MM.1S (cell line): ENCODE measurements at regions not wholly inside any gene's neighbourhood (a gene's known extent, or its start where the extent isn't known, plus 50 kb on each side); places are given as distances from the start of the nearest gene placed in this dataset.

ENCODE experiments used
- EZH2 ChIP-seq: fragments of 300-600 bp; sonication (generic); optimal IDR thresholded peaks from 2 replicates; pipeline ENCODE3; 2017; ENCODE audit warnings: low read depth, mild to moderate bottlenecking, antibody characterized with exemption, low read length, mixed read lengths
- EZH2phosphoT487 ChIP-seq: fragments of 300-600 bp; sonication (generic); IDR thresholded peaks from 2 replicates; pipeline ENCODE4 v1.6.1; 2018; ENCODE audit warnings: antibody characterized with exemption, low read length
- TF ChIP-seq, protein P1 (sequence below): fragments of 300-600 bp; sonication (generic); IDR thresholded peaks from 2 replicates; pipeline ENCODE4 v1.5.1; 2016; ENCODE audit warnings: antibody characterized with exemption, low read length, mixed read lengths

DNA sequence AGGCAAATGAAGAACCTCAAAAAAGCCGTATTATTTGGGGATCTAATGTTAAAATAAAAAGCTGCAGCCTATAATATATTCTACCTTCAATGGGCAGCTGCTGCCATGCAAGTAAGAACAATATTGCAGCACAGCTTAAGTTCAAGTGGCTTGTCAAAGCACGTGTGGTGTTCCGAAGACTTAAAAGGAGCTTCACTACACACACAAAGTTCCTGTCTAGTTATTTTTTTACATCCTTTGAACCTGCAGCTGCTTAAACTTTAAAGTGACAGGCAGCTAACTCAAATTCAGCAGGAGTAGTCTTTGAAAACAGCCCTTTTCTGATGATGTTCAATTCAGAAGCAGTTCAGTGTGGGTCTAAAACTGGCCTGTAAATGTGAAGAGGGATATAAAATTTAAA is 85.8 kb upstream of the XIRP2 start:
- TF ChIP-seq, protein P1, sequence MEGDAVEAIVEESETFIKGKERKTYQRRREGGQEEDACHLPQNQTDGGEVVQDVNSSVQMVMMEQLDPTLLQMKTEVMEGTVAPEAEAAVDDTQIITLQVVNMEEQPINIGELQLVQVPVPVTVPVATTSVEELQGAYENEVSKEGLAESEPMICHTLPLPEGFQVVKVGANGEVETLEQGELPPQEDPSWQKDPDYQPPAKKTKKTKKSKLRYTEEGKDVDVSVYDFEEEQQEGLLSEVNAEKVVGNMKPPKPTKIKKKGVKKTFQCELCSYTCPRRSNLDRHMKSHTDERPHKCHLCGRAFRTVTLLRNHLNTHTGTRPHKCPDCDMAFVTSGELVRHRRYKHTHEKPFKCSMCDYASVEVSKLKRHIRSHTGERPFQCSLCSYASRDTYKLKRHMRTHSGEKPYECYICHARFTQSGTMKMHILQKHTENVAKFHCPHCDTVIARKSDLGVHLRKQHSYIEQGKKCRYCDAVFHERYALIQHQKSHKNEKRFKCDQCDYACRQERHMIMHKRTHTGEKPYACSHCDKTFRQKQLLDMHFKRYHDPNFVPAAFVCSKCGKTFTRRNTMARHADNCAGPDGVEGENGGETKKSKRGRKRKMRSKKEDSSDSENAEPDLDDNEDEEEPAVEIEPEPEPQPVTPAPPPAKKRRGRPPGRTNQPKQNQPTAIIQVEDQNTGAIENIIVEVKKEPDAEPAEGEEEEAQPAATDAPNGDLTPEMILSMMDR: no peak
- TF ChIP-seq EZH2phosphoT487: no peak
- TF ChIP-seq EZH2: no peak
